ENCODE measurements at regions not wholly inside any gene's neighbourhood (a gene's known extent, or its start where the extent isn't known, plus 50 kb on each side); places are given as distances from the start of the nearest gene placed in this dataset.

GRCh38 chr13:53255795-53256194, 227.2 kb downstream of the OLFM4 start (continued):
- no peak for TF ChIP-seq KDM4A (IDR thresholded peaks at IDR 0.05; ENCODE audit: low read depth, low read length, severe bottlenecking)
- no peak for TF ChIP-seq ATF3 (IDR thresholded peaks at IDR 0.05; ENCODE audit: insufficient read depth, low read depth, low read length)
- TF ChIP-seq HDAC6 (IDR thresholded peaks at IDR 0.05; ENCODE audit: low read depth, low read length), result no peak
- TF ChIP-seq USF2 (IDR thresholded peaks at IDR 0.05; ENCODE audit: low read length), result no peak
- no peak for TF ChIP-seq CTBP2 (IDR thresholded peaks at IDR 0.05; ENCODE audit: borderline replicate concordance, insufficient read depth, insufficient read length, low read length)
- no peak for TF ChIP-seq JUND (IDR thresholded peaks at IDR 0.05; ENCODE audit: low read length)
